Activated naive CD4-positive, alpha-beta T cell treated with anti-CD3 and anti-CD28 coated beads, Interleukin-2, amount 50 U/mL, for 16 hours (primary cell): ENCODE measurements at regions not wholly inside any gene's neighbourhood (a gene's known extent, or its start where the extent isn't known, plus 50 kb on each side); places are given as distances from the start of the nearest gene placed in this dataset.
A peak's percentile ranks its signal among the peaks of the same experiment; 100 is the strongest.

ENCODE experiments used
- DNase-seq: peaks from one replicate; pipeline ENCODE4 v3.0.0-alpha.2; 2020

GRCh38 chr12:127077262-127078045 lies 1189.5 kb upstream of the TMEM132C start:
- no peak for DNase-seq

- DNase-seq, result no peak
These were observed 1188.2 kb upstream of the TMEM132C start for GRCh38 chr12:127078577-127079350.

DNA sequence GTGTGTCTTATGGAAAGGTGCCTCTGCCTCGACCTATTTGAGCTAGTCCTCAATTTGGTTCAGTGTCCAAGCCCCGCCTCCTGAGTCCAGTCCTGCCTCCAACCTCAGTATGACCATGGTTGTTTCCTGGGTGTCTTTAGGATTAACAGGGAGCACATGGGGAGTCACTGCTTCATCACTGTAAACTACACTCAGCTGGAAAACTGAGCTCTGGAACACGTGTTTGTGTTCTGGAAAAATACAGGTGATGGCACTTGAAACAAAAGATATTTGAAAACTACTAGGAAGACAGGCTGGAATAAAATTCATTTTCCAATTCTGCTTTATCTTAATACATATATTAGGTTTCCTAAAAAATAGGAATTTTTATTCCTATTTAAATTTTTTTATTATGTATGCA lies 1187.3 kb upstream of the TMEM132C start:
- DNase-seq, result no peak

GRCh38 chr12:127081058-127081457 lies 1185.9 kb upstream of the TMEM132C start:
- DNase-seq, result no peak

DNA sequence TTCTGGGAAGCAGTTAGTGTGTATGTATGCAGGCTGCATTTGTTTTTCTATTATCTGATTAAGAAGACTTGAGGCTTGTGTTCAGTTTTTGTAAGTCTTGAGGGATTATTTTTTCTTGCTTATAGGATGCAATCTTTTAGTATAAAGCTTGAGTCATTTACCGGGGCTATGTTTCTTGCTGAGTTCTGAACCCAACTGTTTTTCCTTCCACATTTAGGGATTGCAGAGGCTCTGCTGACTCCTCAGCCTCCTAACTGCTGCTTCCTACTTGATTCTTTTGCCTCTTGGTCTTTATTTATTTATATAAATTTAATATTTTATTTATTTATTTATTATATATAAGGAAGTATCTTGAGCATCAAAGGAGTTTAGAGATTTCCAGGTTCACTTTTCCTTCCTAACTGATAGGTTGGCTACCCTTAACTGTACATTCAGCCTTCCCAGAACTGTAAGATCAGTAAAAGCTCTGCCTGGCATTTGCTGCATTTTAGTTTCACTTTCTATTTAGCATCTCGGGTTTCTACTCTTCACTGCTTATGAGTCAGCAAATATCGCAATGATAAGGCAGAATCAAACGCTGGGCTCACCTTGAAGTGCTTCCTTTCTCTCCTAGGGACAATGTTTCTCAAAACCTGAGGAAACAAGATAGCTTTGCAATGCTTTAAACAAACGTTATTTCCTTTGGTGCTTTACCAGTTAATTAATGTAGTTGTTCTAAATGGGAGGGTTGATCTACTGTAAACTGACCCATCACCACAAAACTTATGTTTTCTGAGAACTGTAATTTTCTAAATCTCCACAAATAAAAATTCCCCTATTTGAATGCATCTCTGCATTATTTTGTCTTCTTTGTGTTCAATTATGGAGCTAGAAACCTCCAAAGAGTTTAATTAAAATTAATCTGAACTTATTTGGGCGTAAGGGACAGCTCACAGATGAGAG lies 1183.7 kb upstream of the TMEM132C start:
- DNase-seq, result no peak

DNA sequence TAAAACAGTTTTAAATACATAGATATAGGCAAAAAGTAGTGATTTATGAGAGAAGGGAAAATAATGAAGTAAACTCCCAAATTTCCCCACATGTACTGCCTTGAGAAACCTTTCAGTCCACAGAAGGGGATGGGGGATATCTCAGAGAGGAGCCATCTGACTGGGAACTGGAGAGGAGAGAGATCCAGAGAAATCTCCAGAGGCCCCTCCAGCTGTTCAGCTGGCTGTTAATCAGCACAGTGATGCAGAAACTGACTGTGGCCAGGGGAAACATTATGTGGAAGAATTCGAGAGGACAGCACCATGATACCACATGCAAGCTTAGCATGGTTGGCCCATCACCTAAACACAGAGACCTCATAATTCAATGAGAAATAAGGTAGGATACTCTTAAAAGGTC lies 1165.9 kb upstream of the TMEM132C start:
- DNase-seq, result no peak

DNA sequence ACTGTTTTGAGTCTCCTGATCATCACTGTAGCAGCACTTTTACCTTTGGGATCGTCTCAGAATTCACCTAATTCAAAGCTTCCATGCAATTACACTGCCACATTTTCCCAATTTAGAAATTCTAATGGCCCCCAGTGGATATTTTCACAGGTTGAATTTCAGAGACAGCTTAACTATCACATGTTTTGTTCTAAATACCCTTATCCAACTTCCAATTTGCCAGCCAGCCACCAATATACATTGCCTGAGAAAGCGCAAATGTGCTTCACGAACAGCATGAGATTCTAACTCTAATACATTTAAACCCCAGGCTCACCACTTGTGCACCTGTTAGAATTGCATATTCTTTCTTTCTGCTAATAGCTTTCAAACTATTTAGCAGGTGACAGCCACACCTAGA lies 1160.9 kb upstream of the TMEM132C start:
- no peak for DNase-seq

- no peak for DNase-seq
These were observed 1160.3 kb upstream of the TMEM132C start for GRCh38 chr12:127106697-127107096.

DNA sequence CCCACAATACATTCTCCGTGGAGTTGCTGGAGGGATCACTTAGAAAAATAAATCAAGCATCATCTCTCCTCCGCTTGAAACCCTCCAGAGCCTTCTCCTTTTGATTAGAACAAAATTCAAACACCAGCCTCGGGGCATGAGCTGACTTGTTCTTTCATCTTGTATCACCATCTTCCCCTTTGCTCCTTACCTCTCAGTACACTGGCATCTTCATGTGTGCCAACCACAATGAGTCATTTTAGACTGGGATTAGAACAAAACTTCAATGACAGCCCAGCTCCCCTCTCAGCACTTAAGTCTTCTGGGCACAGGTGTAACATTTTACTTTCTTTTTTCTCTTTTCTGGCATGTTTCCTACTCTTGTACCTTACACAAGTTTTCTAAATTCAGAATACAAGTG lies 1159.2 kb upstream of the TMEM132C start:
- DNase-seq, result no peak

GRCh38 chr12:127108360-127109215 lies 1158.4 kb upstream of the TMEM132C start:
- peak; percentile 45 for DNase-seq

DNA sequence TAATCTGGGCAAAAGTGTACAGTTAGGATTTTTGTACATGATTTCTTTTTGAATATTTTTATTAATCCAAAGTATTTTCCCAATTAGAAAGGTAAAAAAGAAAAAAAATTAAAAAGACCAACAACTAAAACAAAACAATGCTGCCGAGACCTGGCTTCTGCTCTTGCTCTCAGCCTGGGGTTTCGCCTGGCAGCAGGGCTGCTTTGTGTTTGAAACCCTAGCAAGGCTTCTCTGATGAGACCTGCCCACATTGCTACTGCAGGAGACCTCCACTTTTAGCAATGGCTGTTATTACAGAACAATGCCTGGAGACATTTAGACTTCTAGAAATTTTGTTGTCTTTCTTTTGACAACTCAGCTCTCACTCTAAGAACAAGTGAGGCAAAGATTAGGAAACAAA lies 1153.0 kb upstream of the TMEM132C start:
- DNase-seq, result no peak

- DNase-seq, result no peak
These were observed 1151.4 kb upstream of the TMEM132C start for GRCh38 chr12:127115468-127116035.

DNA sequence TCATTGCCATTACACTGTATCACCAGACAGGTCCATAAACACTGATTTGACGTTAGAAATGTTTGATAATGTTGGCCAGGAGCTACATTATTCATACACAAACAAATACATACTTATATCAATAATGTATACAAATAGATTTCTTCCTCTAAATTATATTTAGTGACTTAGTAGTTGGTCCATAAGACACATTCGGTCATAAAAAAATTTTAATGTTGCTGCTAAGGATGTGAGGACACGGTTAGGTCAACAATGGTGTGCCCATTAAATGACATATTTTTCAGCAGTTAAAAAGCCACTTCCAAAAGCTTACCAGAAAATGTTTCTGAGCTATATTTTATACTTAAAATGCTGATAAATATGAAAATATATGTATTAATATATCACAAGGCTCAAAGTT lies 1148.7 kb upstream of the TMEM132C start:
- no peak for DNase-seq

DNA sequence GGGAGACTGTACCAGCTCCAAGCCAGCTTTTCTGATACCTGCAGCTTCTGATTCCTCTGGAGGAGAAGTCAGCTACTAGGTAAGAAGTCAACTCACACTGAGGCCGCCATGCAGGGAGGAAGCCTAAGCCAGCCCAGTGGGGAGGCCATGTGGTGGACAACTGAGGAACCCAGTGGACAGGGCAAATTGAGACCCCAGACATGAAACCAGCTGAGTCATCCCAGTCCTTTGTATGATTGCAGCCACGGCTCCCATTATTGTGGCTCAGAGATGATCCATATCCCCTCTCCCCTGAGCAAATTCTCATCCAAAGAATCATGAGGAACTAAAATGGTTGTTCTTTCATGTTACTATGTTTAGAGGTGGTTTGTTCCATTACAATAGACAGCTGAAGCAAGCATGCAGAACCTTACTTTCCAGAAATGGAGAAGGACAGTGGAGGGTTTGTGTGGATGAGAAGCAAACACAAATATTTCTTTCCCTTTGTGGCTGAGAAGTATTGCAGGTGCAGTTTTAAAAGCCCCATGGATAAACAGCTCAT lies 1147.3 kb upstream of the TMEM132C start:
- no peak for DNase-seq

- no peak for DNase-seq
These were observed 1146.1 kb upstream of the TMEM132C start for GRCh38 chr12:127120851-127121250.

- no peak for DNase-seq
These were observed 1145.4 kb upstream of the TMEM132C start for GRCh38 chr12:127121494-127122084.

- DNase-seq, result no peak
These were observed 1141.2 kb upstream of the TMEM132C start for GRCh38 chr12:127125607-127126259.

DNA sequence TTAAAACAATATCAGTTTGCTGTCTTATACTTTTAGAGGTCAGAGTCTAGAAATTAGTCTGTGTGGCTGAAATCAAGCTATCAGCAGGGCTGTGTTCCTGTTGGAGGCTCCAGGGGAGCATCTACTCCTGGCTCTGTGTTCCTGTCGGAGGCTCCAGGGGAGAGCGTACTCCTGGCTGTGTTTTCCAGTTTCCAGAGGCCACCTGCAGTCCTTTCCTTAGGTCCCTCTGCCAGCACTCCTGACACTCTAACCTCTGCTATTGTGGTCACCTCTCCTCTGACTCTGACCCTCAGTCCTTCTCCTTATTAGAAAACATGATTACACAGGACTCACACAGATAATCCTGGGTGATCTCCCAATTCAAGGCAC lies 1140.7 kb upstream of the TMEM132C start:
- no peak for DNase-seq

GRCh38 chr12:127127897-127128296 lies 1139.1 kb upstream of the TMEM132C start:
- DNase-seq, result no peak

- DNase-seq, result no peak
These were observed 1136.4 kb upstream of the TMEM132C start for GRCh38 chr12:127130506-127131124.
